ENCODE measurements at regions not wholly inside any gene's neighbourhood (a gene's known extent, or its start where the extent isn't known, plus 50 kb on each side); places are given as distances from the start of the nearest gene placed in this dataset.
"Not testable (repeated sequence)": the region's sequence is repeated elsewhere in the genome, so short reads cannot be mapped to it uniquely, and the experiment has no call there.

DNA sequence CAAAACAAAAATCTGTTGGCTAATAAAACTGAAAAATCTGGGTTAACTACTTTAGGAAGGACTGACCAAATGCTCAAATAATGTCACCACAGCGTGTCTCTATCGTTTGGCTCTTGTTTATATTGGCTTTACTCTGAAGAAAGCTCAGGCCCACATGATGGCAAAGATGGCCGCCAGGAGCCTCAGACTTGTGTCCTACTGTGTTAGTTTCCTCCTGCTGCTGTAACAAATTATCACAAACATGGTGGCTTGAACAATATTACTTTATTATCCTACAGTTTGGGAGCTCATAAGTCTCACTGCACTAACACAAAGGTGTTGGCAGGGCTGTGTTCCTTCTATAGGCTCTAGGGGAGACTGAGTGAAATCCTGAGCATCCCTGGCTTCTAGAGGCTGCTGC lies 303.0 kb downstream of the DAD1 start:
- DNase-seq, result no peak

DNA sequence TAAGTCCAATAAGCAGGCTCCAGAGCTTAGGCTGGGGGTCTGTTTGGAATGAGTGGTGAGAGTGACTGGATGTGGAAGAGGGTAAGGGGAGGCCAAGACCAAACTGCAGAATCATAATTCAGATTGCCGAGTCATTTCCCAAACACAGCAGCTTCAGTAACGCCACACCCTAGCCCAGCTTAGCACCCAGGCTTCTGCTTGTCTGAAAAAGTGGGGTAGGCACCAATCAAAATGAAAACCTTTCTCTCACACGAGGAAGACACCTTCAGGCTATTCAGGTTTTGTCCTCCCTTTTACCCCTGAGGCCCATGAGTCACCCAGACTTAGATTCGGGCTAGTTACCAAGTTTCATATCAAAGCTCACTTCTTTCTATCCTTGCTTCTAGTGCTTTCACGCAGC lies 306.1 kb downstream of the DAD1 start:
- no peak for DNase-seq

DNA sequence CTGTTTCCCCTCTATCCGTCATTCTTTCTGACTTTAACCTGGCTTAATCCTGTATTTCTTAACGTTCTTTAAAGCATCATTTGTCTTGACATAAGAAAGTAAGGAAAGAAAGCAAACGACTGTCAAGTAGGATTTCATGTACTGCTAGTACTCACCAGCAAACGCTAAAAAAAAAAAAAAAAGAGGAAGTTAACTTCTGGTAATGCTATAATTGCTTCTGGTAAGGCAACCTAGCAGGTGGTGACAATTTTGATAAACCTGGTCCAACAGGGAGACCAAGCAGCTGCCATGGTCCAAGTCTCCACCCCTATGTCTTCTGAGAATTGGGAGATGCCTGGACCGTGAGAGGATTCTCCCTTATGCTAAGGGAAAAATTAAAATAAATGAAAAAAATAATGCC lies 306.6 kb downstream of the DAD1 start:
- DNase-seq, result no peak

DNA sequence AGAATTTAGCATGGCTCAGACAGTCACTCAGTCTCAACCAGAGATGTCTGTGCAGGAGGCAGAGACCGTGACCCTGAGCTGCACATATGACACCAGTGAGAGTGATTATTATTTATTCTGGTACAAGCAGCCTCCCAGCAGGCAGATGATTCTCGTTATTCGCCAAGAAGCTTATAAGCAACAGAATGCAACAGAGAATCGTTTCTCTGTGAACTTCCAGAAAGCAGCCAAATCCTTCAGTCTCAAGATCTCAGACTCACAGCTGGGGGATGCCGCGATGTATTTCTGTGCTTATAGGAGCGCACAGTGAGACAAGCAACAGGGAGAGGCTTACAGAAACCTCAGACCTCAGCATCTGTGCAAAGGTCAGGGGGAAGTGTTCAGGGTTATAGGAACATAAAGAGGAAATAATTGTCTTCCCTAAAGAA lies 307.6 kb downstream of the DAD1 start:
- not testable (repeated sequence) for DNase-seq

DNA sequence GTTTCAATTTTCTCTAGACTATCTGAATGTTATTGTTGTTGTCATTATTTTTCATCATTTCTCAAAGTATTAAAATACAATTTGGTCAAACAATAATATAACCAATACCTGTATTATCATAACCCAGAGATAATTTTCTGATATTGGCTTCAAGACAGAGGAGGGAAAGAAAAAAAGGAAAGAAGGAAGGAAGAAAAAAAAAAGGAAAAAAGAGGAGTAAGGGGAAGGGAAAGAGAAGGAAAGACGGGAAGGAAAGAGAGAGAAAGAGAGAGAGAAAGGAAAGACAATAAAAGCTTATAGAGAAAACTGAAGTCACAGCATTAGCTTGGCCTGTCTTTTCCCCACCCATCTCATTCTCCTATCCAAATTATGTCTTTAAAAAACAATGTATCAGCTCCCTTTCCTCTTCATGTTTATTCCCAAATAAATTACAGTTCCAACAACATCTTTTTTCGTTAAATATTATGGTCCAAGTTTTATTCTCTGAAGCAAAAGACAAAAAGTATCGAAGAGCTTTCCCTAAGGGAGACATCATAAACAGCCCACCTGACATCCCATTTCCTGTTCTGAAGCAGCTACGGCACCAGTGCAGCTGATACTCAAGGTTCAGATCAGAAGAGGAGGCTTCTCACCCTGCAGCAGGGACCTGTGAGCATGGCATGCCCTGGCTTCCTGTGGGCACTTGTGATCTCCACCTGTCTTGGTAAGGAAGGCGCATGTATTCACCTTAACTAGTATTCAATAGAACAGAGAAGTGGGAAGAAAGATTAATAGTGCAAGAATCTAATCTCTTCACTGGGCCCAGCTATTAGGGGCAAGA lies 308.3 kb downstream of the DAD1 start:
- no peak for DNase-seq

DNA sequence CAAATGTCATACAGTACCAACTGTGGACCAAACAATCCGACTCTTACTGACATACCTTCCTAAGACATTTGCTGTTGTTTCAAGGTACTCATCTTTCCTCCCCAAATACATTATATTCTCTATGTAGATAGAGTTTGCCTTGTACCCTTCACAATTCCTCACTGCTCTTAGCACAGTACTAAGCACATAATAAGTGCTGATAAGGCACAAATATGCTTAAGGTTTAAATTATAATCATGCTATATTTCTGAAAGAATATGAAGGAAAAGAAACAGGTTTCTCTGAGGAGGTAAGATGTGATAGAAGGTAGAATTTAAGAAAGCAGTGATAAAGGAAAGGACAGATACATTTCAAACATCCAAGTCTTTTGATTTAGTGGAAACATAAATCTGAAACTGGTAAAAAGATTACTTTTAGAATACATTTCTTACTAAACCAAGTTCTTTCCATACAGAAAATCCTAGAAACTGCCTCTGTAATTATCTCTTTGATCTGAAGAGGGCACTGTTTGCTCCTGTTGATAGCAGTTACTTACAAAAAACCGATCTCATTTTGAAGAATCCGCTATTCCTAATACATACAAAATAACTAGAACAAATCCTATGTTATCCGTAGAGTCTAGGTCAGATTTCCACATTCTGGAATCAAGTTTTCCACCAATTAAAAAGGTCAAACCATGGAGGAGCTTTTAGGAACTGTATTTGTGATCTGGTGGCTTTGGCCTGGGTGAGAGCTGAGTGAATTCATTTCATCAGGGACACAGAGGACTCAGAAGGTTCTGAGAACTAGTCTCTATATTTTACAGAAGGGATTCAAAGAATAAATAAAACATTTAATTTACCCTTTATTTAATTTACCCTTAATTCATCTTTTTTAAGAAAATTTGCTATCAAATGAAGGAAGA lies 311.9 kb downstream of the DAD1 start:
- DNase-seq, result no peak

DNA sequence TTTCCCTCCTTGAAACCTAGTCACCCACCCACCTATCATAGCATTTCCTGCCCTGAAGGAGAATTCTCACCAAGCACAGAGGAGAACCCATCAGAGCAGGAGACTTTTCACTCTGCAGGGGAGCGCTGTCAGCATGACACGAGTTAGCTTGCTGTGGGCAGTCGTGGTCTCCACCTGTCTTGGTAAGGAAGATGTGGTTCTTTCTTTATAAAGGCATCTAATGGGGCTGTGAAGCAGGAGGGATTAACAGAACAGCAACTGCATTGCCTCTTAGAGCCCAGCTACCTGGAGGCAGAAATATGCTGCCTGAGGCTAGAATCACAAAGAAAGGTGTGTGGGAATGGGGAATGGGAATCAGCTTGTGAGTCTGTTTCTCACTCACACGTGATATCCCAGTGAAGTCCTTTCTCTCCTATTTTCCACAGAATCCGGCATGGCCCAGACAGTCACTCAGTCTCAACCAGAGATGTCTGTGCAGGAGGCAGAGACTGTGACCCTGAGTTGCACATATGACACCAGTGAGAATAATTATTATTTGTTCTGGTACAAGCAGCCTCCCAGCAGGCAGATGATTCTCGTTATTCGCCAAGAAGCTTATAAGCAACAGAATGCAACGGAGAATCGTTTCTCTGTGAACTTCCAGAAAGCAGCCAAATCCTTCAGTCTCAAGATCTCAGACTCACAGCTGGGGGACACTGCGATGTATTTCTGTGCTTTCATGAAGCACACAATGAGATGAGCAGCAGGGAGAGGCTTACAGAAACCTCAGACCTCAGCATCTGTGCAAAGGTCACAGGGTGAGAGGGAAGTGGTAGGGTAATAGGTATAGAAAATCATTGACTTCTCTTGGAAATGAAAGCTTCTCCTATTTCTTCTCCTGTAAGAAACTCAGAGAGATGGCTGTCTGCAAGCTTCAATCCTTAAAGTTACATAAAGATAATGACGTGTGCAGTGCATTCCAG lies 316.9 kb downstream of the DAD1 start:
- no peak for DNase-seq

DNA sequence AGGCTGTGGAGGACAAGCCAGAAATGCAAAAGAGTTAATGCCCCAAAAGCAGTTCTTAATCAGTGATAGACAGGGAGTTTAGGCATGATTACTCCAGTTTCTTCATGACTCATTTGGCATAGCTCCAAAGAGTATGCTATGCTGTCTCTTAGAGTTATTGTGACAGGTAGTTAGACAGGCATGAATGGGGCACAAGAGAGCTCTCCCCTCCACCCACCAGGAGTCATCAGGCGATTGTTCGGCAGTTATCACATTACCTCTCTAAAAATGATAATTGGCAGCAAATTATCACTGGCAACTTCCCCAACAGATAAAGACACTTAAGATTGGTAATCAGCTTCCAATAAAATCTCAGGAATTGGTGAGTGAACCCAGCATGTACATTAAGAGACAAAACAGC lies 320.1 kb downstream of the DAD1 start:
- DNase-seq, result no peak

DNA sequence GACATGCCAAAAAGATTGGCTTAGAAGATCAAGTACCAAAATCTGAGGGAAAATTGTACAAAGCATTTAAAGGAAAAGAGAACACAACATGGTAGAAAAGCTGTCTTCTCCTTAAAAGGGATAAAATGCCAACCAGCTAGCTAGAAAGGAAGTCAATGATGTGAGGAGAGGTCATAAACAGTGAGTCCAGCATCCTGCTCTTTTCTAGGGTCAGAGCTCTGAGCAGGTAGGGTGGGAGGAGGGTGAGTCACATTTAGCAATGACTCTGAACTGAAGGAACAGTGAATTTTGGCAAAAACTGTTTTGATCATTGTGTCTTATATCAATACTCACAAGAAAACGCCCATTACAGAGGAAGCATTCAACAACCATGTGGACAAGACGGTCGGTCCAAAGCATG lies 322.3 kb downstream of the DAD1 start:
- DNase-seq, result no peak

DNA sequence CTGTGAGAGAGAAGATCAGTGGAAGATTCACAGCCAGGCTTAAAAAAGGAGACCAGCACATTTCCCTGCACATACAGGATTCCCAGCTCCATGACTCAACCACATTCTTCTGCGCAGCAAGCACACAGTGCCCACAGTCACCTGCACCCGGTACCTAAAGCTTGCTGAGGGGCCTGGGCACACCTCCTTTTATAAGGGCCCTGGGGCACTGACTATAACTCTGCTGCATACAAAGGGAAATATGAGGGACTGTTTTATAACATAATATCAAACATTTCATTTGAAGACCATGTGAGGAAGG lies 322.9 kb downstream of the DAD1 start:
- no peak for DNase-seq

DNA sequence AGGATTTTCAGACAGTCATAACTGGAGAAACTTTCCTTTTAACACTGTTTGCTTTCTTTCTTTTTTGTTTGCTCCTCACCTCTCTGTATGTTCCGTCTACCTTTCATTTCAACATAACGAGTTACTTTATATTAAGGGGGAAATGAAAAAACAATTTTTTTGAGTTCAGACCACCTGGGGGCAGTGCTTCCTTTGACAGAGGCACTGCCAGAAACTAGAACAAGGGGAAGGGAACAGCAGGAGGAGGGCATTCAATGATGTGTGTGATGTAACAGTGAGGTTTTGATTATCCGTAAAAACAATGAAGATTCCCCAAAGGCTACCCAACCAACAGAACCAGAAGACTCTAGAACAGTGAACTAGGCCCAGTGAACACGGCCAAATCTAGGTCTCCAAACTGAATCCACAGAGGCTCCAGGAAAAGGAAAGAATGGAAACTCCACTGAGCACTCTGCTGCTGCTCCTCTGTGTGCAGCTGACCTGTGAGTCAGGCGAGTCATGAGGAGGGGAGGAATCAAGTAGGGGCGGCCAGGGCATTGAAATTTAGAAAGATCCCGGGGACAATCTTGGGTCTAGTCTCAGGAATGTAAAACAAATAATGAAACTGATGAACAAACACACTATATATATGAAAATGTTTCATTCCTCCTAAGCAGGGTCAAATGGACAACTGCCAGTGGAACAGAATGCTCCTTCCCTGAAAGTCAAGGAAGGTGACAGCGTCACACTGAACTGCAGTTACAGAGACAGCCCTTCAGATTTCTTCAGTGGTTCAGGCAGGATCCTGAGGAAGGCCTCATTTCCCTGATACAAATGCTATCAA lies 323.5 kb downstream of the DAD1 start:
- no peak for DNase-seq

DNA sequence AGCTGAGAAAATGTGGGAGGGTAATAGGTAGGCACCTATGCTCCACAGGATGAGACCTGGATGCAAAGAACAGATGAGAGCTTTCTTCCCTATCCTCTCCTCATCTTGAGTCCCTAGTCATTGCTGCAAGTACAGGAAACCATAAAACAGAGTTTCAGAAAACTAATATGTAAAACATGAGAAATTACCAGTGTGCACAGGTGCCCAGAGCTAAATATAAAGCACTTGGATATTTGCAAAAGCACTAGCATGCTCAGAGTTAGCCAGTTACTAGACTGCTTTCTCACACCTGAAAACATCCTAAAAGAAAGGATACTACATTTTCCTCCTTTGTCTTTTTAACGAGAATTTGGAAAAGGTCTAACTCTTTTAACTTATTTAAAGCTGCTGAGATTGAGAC lies 324.3 kb downstream of the DAD1 start:
- DNase-seq, result no peak

DNA sequence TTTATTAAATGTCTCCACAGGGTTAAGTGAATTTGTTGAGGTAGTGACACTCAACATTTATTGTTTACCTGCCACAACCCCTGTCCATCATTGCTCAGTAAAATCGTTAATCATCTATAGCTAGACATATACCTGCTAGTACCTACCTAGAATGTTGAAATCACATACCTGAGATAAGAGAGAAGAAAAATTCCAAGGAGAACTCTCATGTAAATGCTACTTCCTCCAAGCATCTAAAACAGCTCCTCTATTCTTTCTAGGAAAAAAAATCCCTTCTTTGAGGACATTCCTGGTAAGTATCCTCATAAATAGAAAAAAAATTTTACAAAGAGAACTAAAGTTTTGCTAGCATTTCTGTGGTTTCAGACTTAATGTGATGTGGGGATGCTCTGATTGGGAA lies 325.1 kb downstream of the DAD1 start:
- DNase-seq, result no peak

DNA sequence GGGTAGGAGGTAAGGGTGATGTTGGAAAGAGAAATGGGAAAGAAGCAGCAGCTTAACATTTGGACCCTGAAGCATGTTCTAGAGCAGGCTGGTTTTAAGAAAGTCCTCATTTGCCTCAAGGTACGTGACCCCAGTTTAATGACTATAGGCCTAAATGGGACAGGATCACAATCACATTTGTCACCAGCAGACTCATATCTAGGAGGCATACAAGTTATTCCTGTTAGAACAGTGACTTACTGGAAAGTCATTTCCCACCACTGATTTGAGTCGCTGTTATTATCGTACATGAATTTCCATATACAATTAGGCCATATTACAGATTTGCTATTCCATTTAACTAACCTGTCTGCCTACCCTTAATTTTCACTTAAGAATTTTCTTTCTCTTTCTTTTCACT lies 326.1 kb downstream of the DAD1 start:
- no peak for DNase-seq

DNA sequence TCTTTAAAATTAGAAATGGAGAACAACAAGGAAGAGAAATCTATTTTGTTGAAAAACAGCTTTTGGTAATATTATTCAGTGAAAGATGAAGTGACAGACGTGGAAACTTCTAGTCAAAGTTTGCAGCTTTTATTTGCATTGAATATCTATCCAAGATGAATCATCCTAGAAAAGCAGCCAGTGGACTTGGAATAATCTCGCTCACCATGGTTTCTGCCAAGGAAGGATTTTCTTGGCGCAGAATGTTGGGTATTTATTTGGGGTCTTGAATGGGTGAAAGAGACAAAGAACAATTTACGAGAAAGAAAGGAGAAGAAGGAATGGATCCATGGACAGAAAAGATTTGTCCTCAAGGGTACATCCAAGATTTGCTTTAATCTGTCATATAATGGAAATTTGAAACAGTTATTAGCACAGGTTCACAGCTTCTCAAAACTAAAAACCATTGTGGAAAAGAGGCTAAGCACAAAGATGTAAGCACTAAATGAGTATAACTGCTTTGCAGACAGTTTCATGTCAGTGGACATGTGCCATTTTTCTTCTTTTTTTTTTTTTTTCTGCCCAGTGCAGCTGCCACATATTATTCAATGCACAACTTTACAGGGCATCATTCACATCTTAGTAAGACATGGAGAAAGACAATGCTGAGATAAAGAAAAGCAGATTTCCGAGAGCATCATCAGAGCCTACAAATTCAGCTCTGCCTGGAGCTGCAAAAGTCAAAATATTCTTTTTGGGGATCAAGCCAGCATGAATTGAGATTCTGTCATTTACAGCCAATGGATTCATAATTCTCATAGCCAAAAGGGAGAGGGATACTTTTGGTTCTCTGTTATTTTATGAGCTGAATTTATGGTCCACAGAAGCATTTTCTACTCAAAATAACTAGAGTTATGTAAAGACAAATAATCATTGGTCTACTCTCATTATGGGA lies 333.7 kb downstream of the DAD1 start:
- DNase-seq, result no peak

DNA sequence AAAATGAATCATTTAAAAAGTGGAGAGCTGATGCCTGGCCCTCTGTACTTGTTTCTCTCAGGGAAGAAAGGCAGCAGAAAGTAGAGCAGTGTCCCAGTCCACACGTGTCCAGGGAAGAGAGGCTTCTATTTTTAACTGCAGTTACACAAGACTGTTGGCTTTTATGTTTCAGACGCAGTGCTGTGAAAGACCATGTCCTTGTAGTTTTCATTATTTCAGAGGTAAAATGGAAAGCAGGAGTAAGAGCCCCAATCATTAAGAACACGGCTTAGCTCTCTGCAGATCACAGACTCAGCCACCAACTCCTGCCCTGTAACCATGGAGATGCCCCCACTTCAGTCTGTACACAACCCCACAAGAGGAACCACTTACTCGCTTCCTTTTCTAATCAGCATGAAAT lies 336.3 kb downstream of the DAD1 start:
- no peak for DNase-seq

DNA sequence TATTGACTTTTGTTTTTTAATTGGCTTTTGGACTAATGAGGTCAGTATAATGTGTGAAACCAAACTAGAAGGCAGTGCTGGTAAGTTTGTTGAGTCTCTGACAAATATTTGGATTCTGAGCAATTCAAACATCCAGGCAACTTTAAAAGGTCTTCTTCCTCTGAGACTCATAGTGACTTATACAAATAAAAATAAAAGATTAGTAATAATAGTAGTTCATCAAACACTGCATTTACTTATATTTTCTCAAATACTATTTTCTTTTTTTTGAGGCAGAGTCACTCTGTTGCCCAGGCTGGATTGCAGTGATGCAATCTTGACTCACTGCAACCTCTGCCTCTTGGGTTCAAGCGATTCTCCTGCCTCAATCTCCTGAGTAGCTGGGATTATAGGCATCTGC lies 337.9 kb downstream of the DAD1 start:
- no peak for DNase-seq

DNA sequence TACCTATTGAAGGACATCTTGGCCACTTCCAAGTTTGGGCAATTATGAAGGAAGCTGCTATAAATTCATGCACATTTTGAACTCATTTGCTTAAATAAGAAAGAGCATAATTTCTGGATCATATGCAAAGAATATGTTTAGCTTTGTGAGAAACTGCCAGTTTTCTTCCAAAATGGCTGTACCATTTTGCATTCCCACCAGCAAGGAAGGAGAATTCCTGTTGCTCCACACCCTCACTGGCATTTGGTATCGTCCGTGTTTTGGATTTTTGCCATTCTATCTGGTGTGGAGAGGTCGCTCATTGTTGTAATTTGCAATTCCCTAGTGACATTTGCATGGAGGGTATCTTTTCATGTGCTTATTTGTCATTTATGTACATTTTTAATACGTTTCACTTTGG lies 339.3 kb downstream of the DAD1 start:
- DNase-seq, result no peak

DNA sequence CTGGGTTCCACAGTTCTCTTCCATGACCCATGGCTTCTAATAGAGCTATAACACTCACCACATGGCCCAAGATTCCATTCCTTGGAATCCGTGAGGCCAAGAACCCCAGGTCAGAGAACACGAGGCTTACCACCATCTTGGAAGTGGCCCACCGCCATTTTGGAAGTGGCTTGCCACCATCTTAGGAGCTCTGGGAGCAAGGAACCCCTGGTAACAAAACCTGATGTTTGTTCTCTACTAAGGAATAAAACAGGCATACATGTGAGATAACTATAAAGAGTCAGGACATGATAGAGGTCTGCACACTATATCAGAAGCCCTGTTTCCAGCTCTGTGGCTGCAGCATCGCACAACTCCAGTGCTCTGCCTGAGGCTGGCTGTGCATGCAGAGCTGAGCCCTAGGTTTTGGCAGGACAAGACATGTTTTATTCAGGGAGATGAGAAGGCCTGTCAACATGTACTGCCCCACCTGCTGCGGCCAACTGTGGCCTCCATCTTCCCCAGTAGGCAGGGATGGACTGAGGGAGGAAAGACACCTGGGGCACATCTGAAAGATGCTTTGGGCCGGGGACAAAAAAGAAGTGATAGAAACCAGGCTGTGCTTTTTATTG lies 344.9 kb downstream of the DAD1 start:
- no peak for DNase-seq

DNA sequence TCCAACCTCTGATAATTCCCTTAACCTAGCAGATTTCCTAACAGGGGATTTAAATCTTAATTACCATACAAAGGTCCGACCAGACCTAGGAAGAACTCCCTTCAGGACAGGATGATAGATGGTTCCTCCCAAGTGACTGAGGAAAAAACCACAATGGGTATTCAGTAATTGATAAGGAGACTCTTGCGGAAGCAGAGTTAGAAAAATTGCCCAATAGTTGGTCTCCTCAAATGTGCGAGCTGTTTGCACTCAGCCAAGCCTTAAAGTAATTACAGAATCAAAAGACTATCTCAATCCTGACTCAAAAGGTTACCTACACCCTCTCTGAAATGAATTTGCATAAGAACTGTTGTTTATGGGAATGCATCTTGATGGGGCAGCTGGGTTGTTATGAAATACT lies 350.7 kb downstream of the DAD1 start:
- not testable (repeated sequence) for DNase-seq

DNA sequence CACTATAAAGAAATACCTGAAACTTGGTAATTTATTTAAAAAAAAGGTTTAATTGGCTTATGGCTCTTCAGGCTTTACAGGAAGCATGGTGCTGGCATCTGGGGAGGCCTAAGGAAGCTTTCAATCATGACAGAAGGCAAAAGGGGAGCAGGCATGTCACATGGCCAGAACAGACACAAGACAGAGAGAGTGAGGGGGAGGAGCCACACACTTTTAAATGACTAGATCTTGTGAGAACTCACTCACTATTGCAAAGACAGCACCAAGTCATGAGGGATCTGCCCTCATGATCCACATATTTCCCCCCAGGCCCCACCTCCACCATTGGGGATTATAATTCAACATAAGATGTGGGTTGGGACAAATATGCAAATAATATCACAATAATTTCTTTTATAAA lies 355.6 kb downstream of the DAD1 start:
- no peak for DNase-seq
